GM19240 (cell line): ENCODE measurements at regions not wholly inside any gene's neighbourhood (a gene's known extent, or its start where the extent isn't known, plus 50 kb on each side); places are given as distances from the start of the nearest gene placed in this dataset.
"Not testable (repeated sequence)": the region's sequence is repeated elsewhere in the genome, so short reads cannot be mapped to it uniquely, and the experiment has no call there.

Source experiments
- DNase-seq: peaks from one replicate; pipeline ENCODE4 v3.0.0; 2011; ENCODE audit warnings: low spot score; ENCODE audit not compliant: insufficient read length

DNA sequence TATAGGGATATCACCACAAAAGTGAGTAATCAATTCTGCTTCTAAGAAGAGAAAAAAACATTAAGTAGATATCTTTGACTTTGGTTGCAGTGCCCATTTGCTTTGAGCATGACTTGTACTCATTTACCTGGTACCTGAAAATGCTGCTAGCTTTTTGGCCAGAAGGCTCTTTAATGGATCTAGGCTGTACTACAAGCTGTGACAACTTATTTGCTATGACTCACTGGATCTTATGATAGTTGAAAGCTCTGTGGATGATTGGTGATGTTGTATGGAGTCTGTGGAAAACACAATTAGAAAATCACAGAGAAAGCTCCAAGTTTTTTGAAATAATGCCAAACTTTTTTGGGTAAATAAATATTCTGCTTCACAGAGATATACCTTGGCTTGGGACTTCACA is 960.9 kb upstream of the FBXO33 start:
- DNase-seq = no peak

DNA sequence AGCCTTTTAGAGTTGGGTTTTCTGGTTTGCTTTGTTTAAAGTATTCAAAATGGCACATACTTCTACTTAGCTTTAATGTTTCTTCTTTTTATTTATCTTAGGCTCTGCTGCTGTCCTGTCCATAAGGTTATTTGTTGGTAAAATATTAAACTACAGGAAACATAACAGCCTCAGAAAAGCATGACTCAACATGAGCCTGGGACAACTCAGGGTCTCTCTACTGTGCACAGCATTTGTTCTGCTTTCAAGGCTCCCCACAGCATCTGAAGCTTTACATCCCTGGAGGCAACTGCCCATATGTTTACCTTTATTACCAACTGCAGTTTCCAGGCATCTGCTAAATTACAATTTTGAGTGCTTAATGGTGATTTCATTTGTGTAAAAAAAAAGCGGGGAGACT is 954.2 kb upstream of the FBXO33 start:
- no peak for DNase-seq

DNA sequence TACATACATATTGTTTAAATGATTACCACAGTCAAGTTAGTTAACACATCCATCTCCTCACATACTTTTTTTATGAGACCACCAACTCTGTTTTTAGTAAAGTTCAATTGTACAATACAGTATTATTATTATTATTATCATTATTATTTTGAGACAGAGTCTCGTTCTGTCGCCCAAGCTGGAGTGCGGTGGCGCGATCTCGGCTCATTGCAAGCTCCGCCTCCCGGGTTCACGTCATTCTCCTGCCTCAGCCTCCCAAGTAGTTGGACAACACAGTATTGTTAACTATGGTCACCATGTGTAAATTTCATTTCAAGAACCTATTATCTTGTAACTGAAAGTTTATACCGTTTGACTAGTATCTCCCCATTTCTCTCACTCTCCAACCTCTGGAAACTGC is 942.0 kb upstream of the FBXO33 start:
- no peak for DNase-seq

DNA sequence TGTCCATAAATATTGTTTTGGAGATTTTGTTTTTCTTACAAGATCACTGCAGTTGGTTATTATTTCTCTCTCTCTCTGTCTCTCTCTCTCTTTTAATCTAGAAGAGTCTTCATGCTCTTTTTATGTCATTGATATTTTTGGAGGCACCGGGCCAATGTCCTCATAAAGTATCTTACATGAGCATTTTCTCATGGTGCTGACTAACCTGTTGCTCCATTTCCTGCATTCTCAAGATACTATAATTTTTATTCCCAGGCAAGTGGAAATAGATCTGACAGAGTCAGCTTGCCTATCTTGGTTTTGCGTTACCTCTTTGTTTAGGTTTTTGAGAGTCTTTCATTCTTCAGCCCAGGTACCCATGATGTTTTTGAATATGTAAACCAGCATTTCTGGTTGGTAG is 938.8 kb upstream of the FBXO33 start:
- no peak for DNase-seq

DNA sequence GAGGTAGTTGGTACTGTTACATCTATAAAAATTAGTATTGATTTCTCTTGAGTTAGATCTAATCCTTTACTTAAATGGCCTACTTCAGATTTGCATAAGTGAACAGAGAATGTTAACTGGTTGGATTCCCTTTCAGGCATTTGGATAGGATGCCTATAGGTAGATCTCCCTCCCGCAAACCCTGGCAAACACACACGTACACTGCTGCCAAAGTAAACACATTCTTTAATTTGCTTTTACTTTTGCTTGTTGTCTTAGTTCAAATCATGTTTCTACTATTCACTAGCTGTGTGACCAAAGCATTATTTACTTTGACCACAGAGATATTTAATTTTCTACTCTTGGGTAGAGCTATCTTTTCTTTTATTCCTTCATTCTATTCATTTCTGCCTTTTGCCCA is 936.1 kb upstream of the FBXO33 start:
- no peak for DNase-seq

DNA sequence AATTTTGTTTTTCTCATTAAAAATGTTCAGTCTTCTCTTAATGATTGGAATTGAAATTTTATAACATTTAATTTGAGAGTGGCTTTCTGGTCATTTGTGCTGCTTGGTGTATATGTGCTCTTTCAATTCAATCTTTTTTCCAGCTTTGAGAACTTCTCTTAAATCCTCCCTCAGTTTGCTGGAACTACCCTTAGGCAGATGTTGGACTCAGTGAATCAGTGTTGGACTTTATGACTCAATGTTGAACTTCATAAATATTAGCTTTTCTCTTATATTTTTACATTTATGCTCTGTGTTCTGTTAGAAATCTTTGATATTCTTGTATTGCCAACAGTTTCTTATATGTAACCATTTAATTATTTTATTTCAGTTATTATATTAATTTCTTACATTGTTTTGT is 935.5 kb upstream of the FBXO33 start:
- DNase-seq = no peak

DNA sequence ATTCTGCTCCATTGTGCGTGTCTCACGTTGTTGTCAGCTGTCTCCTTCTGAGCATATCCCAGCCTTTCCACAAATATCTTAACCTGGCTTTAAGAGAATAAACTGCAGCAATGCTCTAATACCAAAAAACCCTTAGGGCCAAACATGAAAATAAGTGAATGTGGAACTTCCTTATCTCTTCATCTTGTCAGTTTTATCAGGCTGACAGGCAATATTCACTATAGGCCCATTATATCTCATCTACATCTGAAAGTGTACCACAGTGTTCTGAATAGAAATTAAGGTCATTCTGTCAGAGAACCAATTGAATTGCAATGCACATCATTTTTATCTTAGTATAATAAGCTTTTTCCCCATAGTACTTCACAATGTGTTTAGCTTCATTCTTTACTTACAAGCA is 933.1 kb upstream of the FBXO33 start:
- no peak for DNase-seq

DNA sequence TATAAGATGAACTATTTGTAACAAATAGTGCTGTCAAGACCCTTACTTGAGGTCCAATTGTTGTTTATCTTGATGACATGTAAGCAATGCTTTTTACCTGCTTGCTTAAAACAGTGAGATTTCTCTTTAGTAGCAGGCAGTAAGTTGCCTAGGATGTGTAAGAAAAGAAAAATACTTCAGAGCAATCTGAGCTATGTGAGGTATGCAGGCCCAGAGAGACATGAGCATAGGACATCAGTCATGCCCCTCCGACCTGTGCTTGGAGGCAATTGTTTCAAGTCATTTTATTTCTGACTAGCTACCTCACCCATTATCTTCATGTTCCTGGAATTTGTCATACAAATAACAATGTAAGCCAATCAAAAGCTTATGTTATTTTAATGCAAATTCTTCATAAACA is 930.6 kb upstream of the FBXO33 start:
- DNase-seq = no peak

DNA sequence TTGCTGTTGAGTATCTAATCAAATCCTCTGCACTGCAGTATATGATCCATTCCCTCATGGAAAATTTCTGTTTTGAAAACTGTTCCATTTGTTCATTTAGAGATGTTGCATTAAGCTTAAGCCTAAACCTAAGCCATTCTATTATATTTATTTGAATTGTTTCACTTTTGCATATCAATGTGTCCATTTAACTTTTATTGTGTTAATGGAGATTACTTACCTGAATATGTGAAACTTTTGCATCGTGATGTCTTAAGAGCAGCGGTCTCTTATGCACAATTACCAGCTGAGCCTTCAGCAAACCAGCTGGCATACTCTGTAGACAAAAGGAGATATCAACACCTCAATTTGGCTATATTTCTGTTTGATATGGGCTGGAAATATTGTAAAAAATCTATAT is 922.5 kb upstream of the FBXO33 start:
- no peak for DNase-seq

DNA sequence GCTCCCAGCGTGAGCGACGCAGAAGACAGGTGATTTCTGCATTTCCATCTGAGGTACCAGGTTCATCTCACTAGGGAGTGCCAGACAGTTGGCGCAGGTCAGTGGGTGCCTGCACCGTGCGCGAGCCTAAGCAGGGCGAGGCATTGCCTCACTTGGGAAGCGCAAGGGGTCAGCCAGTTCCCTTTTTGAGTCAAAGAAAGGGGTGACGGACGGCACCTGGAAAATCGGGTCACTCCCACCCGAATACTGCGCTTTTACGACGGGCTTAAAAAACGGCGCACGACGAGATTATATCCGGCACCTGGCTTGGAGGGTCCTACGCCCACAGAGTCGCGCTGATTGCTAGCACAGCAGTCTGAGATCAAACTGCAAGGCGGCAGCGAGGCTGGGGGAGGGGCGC is 915.9 kb upstream of the FBXO33 start:
- DNase-seq = not testable (repeated sequence)

DNA sequence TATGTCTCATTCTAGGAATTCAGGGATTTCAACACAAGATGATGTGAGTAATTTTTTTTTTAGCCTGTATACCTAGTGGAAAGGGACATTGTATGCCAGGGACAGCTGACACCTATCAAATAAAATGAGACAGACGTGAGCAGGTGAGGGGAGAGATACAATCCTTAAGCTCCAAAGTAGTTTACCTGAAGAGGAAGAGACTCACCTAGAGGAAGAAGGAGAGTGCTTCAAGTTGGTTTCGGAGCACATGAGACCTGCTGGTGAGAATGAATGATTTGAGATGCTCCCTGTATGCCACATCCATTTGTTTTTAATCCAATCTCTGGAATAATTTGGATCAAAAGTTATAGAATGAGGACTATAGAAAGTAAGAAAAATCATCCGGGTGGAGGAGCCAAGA is 915.4 kb upstream of the FBXO33 start:
- DNase-seq = no peak

DNA sequence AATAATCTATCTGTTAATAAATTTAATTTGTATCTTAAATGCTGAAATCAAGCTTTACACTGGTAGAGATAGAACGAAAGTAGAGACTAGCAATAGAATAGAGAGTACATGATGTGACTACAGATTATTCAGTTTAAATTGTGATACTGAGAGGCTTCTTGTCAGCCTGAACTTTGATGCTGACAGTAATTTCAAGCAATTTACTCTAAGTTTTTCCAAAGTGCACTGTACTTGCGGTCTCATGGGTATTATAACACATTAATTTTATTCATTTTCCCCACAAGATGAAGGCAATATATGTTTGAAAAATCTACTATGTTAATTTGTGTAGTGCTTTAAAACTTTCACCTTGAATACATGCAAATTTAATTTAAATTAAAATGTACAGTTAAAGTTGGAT is 914.0 kb upstream of the FBXO33 start:
- no peak for DNase-seq

DNA sequence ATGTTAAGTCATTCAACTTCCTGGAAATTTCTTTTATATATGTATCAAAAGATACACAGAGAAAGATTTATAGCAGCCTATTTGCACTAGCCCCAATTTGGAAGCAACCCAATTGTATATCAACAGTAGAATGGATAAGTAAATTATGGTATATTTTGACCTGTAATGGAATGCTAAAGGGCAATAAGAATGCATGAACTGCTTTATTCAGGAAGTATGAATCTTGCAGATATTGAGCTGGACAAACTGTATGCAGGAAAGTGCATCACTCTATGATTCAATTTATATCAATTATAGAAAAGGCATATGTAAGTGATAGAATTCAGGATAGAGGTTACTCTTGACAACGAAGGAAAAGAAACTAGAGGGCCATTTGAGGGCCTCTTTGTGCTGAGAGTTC is 913.1 kb upstream of the FBXO33 start:
- DNase-seq = no peak

DNA sequence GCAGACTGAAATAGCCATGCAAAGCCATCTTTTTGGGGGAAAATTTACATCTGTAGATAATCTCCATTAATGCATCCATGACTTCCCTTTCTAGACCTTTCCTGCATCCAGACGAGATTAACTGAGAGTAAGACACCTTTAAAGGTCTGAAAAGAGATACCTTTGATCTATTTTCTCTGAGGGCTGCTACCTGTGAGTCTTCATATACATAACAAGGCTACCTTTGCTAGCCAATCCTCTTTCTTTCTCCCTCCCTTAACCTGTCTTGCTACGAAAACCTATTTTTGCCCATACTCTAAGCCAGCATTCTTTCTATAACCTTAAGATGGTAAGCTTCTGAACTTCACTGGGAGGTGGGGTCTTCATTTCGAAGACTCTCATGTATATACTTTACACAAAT is 908.5 kb upstream of the FBXO33 start:
- no peak for DNase-seq

DNA sequence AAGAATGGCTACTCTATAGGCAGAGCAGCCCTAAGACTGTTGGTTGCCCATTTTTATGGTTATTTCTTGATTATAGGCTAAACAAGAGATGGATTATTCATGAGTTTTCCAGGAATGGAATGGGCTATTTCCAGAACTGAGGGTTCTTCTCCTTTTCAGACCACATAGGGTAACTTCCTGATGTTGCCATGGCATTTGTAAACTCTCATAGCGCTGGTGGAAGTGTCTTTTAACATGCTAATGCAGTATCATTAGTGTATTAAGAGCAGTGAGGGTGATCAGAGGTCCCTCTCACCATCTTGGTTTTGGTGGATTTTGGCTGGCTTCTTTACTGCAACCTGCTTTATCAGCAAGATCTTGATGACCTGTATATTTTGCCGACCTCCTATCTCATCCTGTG is 904.6 kb upstream of the FBXO33 start:
- DNase-seq = no peak

DNA sequence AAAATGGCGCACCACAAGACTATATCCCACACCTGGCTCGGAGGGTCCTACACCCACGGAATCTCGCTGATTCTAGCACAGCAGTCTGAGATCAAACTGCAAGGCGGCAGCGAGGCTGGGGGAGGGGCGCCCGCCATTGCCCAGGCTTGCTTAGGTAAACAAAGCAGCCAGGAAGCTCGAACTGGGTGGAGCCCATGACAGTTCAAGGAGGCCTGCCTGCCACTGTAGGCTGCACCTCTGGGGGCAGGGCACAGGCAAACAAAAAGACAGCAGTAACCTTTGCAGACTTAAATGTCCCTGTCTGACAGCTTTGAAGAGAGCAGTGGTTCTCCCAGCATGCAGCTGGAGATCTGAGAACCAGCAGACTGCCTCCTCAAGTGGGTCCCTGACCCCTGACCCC is 894.3 kb upstream of the FBXO33 start:
- DNase-seq = not testable (repeated sequence)

DNA sequence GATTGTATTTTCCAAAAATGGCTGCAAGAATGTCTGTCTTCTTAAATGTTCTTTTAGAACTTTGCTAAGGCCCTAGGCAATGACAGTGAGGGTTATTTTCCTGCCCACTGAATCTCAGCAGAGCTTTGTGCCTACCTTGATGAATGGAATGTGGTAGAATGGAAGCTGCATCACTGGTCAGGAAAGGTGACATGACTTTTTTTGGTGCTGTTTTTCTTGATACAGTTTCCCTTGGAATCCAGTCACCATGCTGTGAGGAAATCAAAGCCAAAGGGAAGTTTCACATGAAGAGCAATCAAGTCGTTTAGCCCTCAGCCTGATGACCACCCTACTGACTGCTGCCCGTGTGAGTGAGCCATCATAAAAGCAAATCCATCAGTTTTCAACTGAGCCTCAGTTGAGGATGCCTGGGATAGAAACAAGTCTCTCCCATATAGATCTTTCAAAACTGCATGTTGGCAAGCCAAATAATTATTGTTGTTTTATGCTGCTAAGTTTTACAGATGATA is 886.0 kb upstream of the FBXO33 start:
- no peak for DNase-seq

DNA sequence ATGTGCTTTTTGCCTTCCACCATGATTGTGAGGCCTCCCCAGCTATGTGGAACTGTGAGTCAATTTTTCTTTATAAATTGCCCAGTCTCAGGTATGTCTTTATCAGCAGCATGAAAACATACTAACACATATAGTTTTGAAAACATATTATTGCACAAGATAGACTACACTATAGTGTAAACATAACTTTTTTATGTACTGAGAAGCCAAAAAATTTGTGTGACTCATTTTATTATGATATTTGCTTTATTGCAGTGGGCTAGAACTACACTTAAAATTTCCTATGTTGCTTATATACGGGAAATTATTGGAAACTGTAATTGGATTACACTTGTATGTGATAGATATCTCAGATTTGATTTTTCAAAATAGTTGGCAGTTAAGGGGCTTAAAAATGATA is 885.5 kb upstream of the FBXO33 start:
- DNase-seq = no peak

DNA sequence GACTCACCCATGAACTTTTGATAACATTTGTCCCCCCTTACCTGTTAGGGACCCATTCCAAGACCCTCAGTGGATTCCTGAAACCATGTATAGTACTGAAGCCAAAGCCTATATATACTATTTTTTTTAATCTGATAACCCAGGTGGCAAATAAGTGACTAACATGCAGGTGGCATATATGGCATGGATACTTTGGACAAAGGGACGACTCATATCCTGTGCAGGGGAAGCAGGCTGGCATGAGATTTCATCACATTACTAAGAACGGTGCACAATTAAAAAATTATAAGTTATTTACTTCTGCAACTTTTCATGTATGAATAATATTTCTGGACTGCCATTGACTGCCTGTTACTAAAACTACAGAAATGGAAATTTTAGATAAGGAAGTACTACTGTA is 880.1 kb upstream of the FBXO33 start:
- no peak for DNase-seq

DNA sequence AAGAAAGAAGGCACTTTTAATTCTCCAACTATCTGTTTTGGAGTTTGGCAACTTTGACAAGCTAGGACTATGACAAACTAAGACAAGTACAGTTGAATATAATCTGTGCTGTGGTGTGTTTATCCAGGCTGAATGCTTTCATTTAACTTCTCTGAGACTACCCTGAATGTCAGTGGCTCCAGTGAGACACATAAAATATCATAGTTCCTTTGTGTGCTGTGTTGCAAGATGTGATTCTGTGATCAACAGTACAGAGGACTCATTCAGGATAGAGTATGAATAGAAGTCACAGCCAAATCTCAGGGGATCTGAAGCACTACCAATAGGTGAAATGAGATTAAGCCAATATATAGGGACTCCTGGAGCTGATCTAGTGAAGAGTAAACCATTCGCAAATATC is 876.9 kb upstream of the FBXO33 start:
- no peak for DNase-seq

DNA sequence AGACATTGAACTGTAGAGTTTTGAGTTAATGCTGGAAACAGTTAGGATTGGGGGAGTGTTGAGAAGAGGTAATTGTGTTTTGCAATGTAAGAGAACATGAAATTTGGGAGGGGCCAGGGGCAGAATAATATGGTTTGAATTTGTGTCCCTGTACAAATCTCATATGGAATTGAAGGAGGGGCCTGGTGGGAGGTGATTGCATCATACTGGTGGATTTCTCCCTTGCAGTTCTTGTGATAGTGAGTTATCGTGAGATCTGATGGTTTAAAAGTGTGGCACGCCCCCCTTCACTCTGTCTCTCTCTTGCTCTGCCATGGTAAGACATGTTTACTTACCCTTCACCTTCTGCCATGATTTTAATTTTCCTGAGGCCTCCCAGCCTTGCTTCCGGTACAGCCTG is 876.0 kb upstream of the FBXO33 start:
- DNase-seq = no peak

DNA sequence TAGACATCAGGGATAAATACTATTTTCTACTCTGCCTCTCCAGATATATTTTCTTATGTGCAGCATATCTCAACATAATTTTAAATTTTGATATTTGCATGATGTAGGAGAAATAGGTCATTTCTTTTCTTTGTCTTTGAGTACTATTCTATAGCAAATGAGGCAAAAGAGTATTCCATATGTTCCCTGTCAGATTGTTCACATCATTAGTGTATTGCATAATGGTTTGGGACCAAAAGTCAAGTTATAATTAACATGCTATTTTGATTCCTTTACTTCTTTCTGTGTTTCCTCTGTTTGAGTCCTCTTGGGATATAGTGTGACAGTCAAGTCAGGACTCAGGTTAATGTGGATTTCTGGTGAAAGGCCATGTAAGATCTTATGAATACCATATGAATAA is 864.6 kb upstream of the FBXO33 start:
- no peak for DNase-seq

DNA sequence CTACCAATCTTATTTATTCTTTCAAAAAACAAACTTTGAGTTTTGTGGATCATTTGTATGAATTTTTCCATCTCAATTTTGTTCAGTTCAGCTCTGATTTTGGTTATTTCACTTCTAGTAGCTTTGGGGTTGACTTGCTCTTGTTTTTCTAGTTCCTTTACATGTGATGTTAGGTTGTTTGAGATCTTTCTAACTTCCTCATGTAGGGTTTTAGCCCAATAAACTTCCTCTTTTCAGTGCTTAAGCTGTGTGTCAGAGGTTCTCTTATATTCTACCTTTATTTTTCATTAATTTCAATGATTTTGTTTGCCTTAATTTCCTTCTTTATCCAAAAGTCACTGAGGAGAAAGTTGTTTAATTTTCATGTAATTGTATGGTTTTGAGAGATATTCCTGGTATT is 860.4 kb upstream of the FBXO33 start:
- no peak for DNase-seq

DNA sequence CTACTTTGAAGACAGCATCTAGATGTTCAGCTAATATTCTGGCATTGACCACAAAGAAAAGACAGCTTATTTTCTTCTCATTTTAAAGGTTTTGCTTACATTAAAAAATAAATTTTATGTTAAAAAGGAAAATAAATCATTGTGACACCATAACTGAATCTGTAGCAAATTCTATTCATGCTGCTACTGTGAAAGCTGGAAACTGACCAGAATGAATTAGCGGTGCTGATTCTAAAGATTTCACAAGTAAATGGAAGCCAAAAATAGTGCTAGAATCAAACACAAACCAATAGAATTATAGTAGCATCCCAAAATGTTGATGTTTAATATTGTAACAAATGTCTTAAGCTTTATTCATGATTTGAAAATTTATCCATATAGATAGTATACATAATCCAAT is 850.0 kb upstream of the FBXO33 start:
- DNase-seq = no peak

DNA sequence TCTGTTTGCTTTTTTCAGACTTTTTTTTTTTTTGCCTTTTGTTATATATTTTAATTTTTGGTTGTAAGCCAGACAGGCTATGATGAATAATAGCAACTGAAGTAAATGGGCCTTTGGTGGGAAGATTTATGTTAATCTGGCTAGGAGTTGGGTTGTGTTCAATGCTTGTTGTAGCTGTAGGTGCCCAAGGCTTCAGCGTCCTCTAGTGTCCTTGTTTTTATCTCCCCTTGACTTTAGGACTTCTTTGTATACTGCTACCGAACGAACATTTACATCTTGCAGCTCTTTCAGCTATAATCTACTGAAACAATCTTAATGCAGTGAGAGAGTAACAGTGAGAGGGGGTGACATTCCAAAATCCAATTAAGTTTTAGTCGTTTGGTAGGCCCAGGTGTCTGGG is 848.4 kb upstream of the FBXO33 start:
- no peak for DNase-seq
